GM23338 (cell line): ENCODE measurements at regions not wholly inside any gene's neighbourhood (a gene's known extent, or its start where the extent isn't known, plus 50 kb on each side); places are given as distances from the start of the nearest gene placed in this dataset.

ENCODE experiments used
- ATAC-seq: fragments of 200-7000 bp; cut with Tn5 transposase; 3 replicates; pipeline ENCODE4 v1.9.1; 2020
- DNase-seq: peaks from one replicate; pipeline ENCODE4 v3.0.0-alpha.2; 2015; ENCODE audit warnings: low spot score
- H2AFZ ChIP-seq: fragments of 200-600 bp; sonication (generic); 2 replicates; pipeline ENCODE4 v1.8.0; 2016; ENCODE audit warnings: antibody characterized with exemption, mild to moderate bottlenecking, moderate library complexity
- H3F3A ChIP-seq: fragments of 200-600 bp; sonication (generic); replicated peaks from 2 replicates; pipeline ENCODE4 v1.8.0; 2017; ENCODE audit warnings: antibody characterized with exemption, mixed run types, low read depth
- H3K27ac ChIP-seq: fragments of 200-600 bp; sonication (generic); 2 replicates; pipeline ENCODE4 v1.6.1; 2016; ENCODE audit warnings: low read depth
- H3K27me3 ChIP-seq: fragments of 200-600 bp; sonication (generic); 2 replicates; pipeline ENCODE4 v1.8.0; 2016; ENCODE audit warnings: mild to moderate bottlenecking, mixed run types, moderate library complexity; ENCODE audit not compliant: insufficient read depth
- H3K36me3 ChIP-seq: fragments of 200-600 bp; sonication (generic); 2 replicates; pipeline ENCODE4 v1.8.0; 2016; ENCODE audit warnings: mild to moderate bottlenecking; ENCODE audit not compliant: insufficient read depth
- H3K4me1 ChIP-seq: fragments of 200-600 bp; sonication (generic); 2 replicates; pipeline ENCODE4 v1.8.0; 2016; ENCODE audit warnings: mild to moderate bottlenecking, moderate library complexity; ENCODE audit not compliant: insufficient read depth
- H3K4me2 ChIP-seq: fragments of 200-600 bp; sonication (generic); 2 replicates; pipeline ENCODE4 v1.7.1; 2017; ENCODE audit warnings: mixed run types
- H3K4me3 ChIP-seq: fragments of 200-600 bp; sonication (generic); 2 replicates; pipeline ENCODE4 v1.6.1; 2016; ENCODE audit warnings: mixed run types
- H3K79me2 ChIP-seq: fragments of 200-600 bp; sonication (generic); replicated peaks from 2 replicates; pipeline ENCODE4 v1.8.0; 2017; ENCODE audit warnings: mild to moderate bottlenecking; ENCODE audit not compliant: insufficient read depth
- H3K9me2 ChIP-seq: fragments of 200-600 bp; sonication (generic); 2 replicates; pipeline ENCODE4 v1.8.0; 2017; ENCODE audit not compliant: insufficient read depth
- H4K20me1 ChIP-seq: fragments of 200-600 bp; sonication (generic); replicated peaks from 2 replicates; pipeline ENCODE4 v1.8.0; 2017; ENCODE audit warnings: mild to moderate bottlenecking; ENCODE audit not compliant: insufficient read depth
- H3K27ac Mint-ChIP-seq: 2 replicates; pipeline ENCODE4 v1.8.0; 2020; ENCODE audit warnings: inconsistent platforms, mild to moderate bottlenecking, moderate library complexity, mixed read lengths
- H3K27me3 Mint-ChIP-seq: 3 replicates; pipeline ENCODE4 v1.8.0; 2022; ENCODE audit warnings: low read depth, mild to moderate bottlenecking, moderate library complexity, mixed read lengths, inconsistent platforms; ENCODE audit not compliant: insufficient read depth, poor library complexity
- H3K36me3 Mint-ChIP-seq: 3 replicates; pipeline ENCODE4 v1.8.0; 2021; ENCODE audit warnings: low read depth, mild to moderate bottlenecking, inconsistent platforms, moderate library complexity, mixed read lengths
- H3K4me1 Mint-ChIP-seq: 3 replicates; pipeline ENCODE4 v1.8.0; 2020; ENCODE audit warnings: mild to moderate bottlenecking, inconsistent platforms, mixed read lengths
- H3K4me3 Mint-ChIP-seq: 3 replicates; pipeline ENCODE4 v1.8.0; 2021; ENCODE audit warnings: moderate library complexity, mild to moderate bottlenecking, inconsistent platforms, mixed read lengths
- H3K9me3 Mint-ChIP-seq: 3 replicates; pipeline ENCODE4 v1.8.0; 2020; ENCODE audit warnings: moderate library complexity, mild to moderate bottlenecking, inconsistent platforms, mixed read lengths
- CREB1 ChIP-seq: fragments of 250-450 bp; sonication (Bioruptor Pico); IDR thresholded peaks from 2 replicates; pipeline ENCODE4 v1.5.0; 2020; ENCODE audit warnings: low read depth, mild to moderate bottlenecking, moderate library complexity
- ETS1 ChIP-seq: IDR thresholded peaks from 2 replicates; pipeline ENCODE4 v1.6.1; 2016; ENCODE audit warnings: antibody characterized with exemption
- EZH2 ChIP-seq: fragments of 200-600 bp; sonication (generic); IDR thresholded peaks from one replicate; pipeline ENCODE4 v1.8.0; 2017; ENCODE audit warnings: antibody characterized with exemption, mild to moderate bottlenecking, low read depth; ENCODE audit not compliant: unreplicated experiment
- EZH2phosphoT487 ChIP-seq: fragments of 200-600 bp; sonication (generic); IDR thresholded peaks from one replicate; pipeline ENCODE4 v1.8.1; 2018; ENCODE audit warnings: antibody characterized with exemption; ENCODE audit not compliant: unreplicated experiment
- JUNB ChIP-seq: IDR thresholded peaks from one replicate; pipeline ENCODE4 v1.6.1; 2016; ENCODE audit warnings: antibody characterized with exemption; ENCODE audit not compliant: unreplicated experiment
- NANOG ChIP-seq: IDR thresholded peaks from 2 replicates; pipeline ENCODE4 v1.6.1; 2016; ENCODE audit warnings: antibody characterized with exemption, borderline replicate concordance
- POLR2AphosphoS5 ChIP-seq: IDR thresholded peaks from 2 replicates; pipeline ENCODE4 v1.6.1; 2016; ENCODE audit warnings: antibody characterized with exemption, low read depth
- STAT1 ChIP-seq: IDR thresholded peaks from one replicate; pipeline ENCODE4 v1.6.1; 2016; ENCODE audit warnings: antibody characterized with exemption; ENCODE audit not compliant: unreplicated experiment
- ZNF114 ChIP-seq: fragments of 250-450 bp; sonication (Bioruptor Pico); IDR thresholded peaks from 2 replicates; pipeline ENCODE4 v1.5.0; 2020; ENCODE audit warnings: mild to moderate bottlenecking, moderate library complexity
- ZNF331 ChIP-seq: fragments of 250-450 bp; sonication (Bioruptor Pico); IDR thresholded peaks from 2 replicates; pipeline ENCODE4 v1.5.0; 2020; ENCODE audit warnings: low read depth, mild to moderate bottlenecking, moderate library complexity
- TF ChIP-seq, protein P1 (sequence below), 2 experiments: fragments of 200-600 bp in 1 of 2; sonication (generic) in 1 of 2; conservative IDR thresholded peaks; 2 replicates each; pipeline versions ENCODE4 v1.5.1 to v1.6.1; 2016 to 2017; ENCODE audit warnings: antibody characterized with exemption in 2 of 2, low read depth in 2 of 2, mild to moderate bottlenecking in 2 of 2, moderate library complexity in 1 of 2
- TF ChIP-seq, protein P2 (sequence below): fragments of 250-450 bp; sonication (Bioruptor Pico); IDR thresholded peaks from 2 replicates; pipeline ENCODE4 v1.5.0; 2020; ENCODE audit warnings: mild to moderate bottlenecking, moderate library complexity

GRCh38 chr2:78873526-78873925 lies 152.0 kb upstream of the REG3G start:
- H3K9me2 ChIP-seq, result no peaks in the 10 kb centered on the region
- H3K27ac ChIP-seq, result no peak overlapping the region
- DNase-seq (no peak), ATAC-seq (no peak)
- no peaks in the 10 kb centered on the region for H3K4me1 Mint-ChIP-seq
- H3K4me1 ChIP-seq, result no peaks in the 10 kb centered on the region
- no peaks in the 10 kb centered on the region for H3K27me3 Mint-ChIP-seq
- H3K27ac Mint-ChIP-seq, result no peak overlapping the region
- H3K27me3 ChIP-seq, result no peaks in the 10 kb centered on the region
- H3K4me3 ChIP-seq, result no peak overlapping the region
- no peak for TF ChIP-seq CREB1 (CRISPR knock-in tag)
- no peaks in the 10 kb centered on the region for H3K9me3 Mint-ChIP-seq
- H3K4me3 Mint-ChIP-seq, result no peak overlapping the region
- H3K4me2 ChIP-seq, result no peak overlapping the region
- no peaks in the 10 kb centered on the region for H3K79me2 ChIP-seq
- no peaks in the 10 kb centered on the region for H3F3A ChIP-seq
- no peaks in the 10 kb centered on the region for H4K20me1 ChIP-seq
- H3K36me3 ChIP-seq, result no peaks in the 10 kb centered on the region
- H2AFZ ChIP-seq, result no peak overlapping the region
- no peaks in the 10 kb centered on the region for H3K36me3 Mint-ChIP-seq

DNA sequence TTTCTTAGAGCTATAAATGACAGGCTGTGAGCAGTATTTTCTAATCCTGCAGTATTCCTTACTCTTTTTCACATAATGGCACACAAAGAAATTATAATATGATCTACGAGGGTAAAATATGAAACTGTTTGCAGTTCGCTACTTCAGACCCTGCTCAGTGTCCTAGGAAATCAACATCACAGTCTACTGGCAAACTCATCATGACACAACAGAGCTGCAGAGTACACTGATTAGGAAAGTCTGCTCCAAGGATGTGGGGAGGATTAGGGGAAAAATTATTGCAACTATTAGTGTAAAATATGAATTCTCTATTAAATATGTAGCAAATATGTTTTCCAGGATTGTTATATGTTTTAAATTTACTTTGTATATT lies 149.2 kb upstream of the REG3G start:
- no peak overlapping the region for H3K4me3 ChIP-seq
- Mint-ChIP-seq H3K4me3 (no peak overlapping the region), H3K36me3 (no peaks in the 10 kb centered on the region), H3K9me3 (no peaks in the 10 kb centered on the region), H3K27me3 (no peaks in the 10 kb centered on the region), H3K4me1 (no peaks in the 10 kb centered on the region), H3K27ac (no peak overlapping the region)
- no peak overlapping the region for H3K27ac ChIP-seq
- ATAC-seq (no peak), DNase-seq (no peak)
- H3K79me2 ChIP-seq, result no peaks in the 10 kb centered on the region
- H2AFZ ChIP-seq, result 0 out of 2 replicates have a peak overlapping the region, but pooled peaks have one; percentile 70
- H4K20me1 ChIP-seq, result no peaks in the 10 kb centered on the region
- H3K27me3 ChIP-seq, result no peaks in the 10 kb centered on the region
- no peaks in the 10 kb centered on the region for H3K9me2 ChIP-seq
- H3K4me2 ChIP-seq, result no peak overlapping the region
- H3F3A ChIP-seq, result no peaks in the 10 kb centered on the region
- H3K36me3 ChIP-seq, result no peaks in the 10 kb centered on the region
- no peaks in the 10 kb centered on the region for H3K4me1 ChIP-seq
- TF ChIP-seq NANOG, result no peak
- TF ChIP-seq ZNF331 (CRISPR knock-in tag), result no peak
- no peak for TF ChIP-seq ZNF114 (CRISPR knock-in tag)
- TF ChIP-seq CREB1 (CRISPR knock-in tag), result no peak
- no peak for TF ChIP-seq EZH2phosphoT487
- TF ChIP-seq EZH2, result no peak
- TF ChIP-seq ETS1, result no peak
- TF ChIP-seq, protein P1, sequence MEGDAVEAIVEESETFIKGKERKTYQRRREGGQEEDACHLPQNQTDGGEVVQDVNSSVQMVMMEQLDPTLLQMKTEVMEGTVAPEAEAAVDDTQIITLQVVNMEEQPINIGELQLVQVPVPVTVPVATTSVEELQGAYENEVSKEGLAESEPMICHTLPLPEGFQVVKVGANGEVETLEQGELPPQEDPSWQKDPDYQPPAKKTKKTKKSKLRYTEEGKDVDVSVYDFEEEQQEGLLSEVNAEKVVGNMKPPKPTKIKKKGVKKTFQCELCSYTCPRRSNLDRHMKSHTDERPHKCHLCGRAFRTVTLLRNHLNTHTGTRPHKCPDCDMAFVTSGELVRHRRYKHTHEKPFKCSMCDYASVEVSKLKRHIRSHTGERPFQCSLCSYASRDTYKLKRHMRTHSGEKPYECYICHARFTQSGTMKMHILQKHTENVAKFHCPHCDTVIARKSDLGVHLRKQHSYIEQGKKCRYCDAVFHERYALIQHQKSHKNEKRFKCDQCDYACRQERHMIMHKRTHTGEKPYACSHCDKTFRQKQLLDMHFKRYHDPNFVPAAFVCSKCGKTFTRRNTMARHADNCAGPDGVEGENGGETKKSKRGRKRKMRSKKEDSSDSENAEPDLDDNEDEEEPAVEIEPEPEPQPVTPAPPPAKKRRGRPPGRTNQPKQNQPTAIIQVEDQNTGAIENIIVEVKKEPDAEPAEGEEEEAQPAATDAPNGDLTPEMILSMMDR (conservative IDR thresholded peaks at IDR 0.05; ENCODE audit: low read depth in 2 of 2), result no peak
- TF ChIP-seq JUNB, result no peak
- no peak for TF ChIP-seq STAT1
- TF ChIP-seq POLR2AphosphoS5, result no peak
- TF ChIP-seq, protein P2, sequence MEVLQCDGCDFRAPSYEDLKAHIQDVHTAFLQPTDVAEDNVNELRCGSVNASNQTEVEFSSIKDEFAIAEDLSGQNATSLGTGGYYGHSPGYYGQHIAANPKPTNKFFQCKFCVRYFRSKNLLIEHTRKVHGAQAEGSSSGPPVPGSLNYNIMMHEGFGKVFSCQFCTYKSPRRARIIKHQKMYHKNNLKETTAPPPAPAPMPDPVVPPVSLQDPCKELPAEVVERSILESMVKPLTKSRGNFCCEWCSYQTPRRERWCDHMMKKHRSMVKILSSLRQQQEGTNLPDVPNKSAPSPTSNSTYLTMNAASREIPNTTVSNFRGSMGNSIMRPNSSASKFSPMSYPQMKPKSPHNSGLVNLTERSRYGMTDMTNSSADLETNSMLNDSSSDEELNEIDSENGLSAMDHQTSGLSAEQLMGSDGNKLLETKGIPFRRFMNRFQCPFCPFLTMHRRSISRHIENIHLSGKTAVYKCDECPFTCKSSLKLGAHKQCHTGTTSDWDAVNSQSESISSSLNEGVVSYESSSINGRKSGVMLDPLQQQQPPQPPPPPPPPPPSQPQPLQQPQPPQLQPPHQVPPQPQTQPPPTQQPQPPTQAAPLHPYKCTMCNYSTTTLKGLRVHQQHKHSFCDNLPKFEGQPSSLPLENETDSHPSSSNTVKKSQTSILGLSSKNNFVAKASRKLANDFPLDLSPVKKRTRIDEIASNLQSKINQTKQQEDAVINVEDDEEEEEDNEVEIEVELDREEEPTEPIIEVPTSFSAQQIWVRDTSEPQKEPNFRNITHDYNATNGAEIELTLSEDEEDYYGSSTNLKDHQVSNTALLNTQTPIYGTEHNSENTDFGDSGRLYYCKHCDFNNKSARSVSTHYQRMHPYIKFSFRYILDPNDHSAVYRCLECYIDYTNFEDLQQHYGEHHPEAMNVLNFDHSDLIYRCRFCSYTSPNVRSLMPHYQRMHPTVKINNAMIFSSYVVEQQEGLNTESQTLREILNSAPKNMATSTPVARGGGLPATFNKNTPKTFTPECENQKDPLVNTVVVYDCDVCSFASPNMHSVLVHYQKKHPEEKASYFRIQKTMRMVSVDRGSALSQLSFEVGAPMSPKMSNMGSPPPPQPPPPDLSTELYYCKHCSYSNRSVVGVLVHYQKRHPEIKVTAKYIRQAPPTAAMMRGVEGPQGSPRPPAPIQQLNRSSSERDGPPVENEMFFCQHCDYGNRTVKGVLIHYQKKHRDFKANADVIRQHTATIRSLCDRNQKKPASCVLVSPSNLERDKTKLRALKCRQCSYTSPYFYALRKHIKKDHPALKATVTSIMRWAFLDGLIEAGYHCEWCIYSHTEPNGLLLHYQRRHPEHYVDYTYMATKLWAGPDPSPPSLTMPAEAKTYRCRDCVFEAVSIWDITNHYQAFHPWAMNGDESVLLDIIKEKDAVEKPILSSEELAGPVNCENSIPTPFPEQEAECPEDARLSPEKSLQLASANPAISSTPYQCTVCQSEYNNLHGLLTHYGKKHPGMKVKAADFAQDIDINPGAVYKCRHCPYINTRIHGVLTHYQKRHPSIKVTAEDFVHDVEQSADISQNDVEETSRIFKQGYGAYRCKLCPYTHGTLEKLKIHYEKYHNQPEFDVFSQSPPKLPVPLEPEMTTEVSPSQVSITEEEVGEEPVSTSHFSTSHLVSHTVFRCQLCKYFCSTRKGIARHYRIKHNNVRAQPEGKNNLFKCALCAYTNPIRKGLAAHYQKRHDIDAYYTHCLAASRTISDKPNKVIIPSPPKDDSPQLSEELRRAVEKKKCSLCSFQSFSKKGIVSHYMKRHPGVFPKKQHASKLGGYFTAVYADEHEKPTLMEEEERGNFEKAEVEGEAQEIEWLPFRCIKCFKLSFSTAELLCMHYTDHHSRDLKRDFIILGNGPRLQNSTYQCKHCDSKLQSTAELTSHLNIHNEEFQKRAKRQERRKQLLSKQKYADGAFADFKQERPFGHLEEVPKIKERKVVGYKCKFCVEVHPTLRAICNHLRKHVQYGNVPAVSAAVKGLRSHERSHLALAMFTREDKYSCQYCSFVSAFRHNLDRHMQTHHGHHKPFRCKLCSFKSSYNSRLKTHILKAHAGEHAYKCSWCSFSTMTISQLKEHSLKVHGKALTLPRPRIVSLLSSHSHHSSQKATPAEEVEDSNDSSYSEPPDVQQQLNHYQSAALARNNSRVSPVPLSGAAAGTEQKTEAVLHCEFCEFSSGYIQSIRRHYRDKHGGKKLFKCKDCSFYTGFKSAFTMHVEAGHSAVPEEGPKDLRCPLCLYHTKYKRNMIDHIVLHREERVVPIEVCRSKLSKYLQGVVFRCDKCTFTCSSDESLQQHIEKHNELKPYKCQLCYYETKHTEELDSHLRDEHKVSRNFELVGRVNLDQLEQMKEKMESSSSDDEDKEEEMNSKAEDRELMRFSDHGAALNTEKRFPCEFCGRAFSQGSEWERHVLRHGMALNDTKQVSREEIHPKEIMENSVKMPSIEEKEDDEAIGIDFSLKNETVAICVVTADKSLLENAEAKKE (CRISPR knock-in tag), result no peak
